ENCODE measurements at regions not wholly inside any gene's neighbourhood (a gene's known extent, or its start where the extent isn't known, plus 50 kb on each side); places are given as distances from the start of the nearest gene placed in this dataset.

DNA sequence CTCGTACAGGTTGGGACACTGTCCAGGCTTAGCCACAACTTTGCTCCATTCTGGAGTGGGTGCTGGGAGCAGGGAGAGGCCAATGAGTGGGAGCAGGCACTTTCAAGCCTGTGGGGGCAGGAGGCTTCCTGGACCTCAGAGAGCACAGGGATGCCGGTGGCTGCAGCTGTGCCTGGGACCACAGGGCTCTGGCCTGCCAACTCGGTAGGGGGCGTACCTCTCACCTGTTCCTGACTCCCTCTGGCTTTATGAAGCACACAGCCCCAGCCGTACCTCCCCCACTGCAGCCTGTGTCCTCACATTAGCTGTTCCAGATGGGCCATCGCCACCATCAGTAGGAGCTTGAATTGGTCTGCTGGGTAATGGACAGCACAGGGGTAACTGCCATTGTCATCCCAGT, 278.7 kb upstream of the KLHL1 start:
- ATAC-seq, result peak; percentile 60
- Histone ChIP-seq H3K4me2 (ENCODE audit: low read depth, low read length) (no peak overlapping the region), H3K79me2 (ENCODE audit: insufficient read depth, low read length) (no peaks in the 10 kb centered on the region), H3K9me3 (ENCODE audit: low read length) (no peaks in the 10 kb centered on the region), H2AFZ (ENCODE audit: low read length) (no peak overlapping the region), H3K4me1 (ENCODE audit: insufficient read depth, low read length) (peaks cover 6% of the 10 kb centered on the region; the same call in 1 of the 2 replicates), H4K20me1 (ENCODE audit: insufficient read depth, low read length) (no peaks in the 10 kb centered on the region), H3K27me3 (ENCODE audit: control insufficient read depth in 1 of 2, insufficient read depth in 2 of 2, low read length in 2 of 2) (no peaks in the 10 kb centered on the region), H3K9ac (ENCODE audit: insufficient read depth, low read depth, low read length) (no peak overlapping the region), H3K27ac (ENCODE audit: extremely low read length, insufficient read depth, low read length) (no peak overlapping the region), H3K4me3 (replicated peaks in 1 of 3; ENCODE audit: insufficient read depth in 1 of 3, low read depth in 2 of 3, low read length in 3 of 3) (no peak overlapping the region), H3K36me3 (replicated peaks in 1 of 2; ENCODE audit: control insufficient read depth in 1 of 2, insufficient read depth in 2 of 2, low read length in 2 of 2) (no peaks in the 10 kb centered on the region)
- in situ Hi-C loops (cut with HindIII; ENCODE audit: extremely low pct_ligation_motif_present, low pct_unique_long_range_greater_than_20kb) (no loop called here), intact Hi-C loops (cut with micrococcal nuclease; ENCODE audit: unreplicated experiment) (no loop called here)
- ChIA-PET POLR2A (no interaction called here), CTCF (ENCODE audit: low intra/inter-chr PET ratio, low total read pairs) (no interaction called here)
- FAIRE-seq, result no peak
- no TSS peak for BruUV-seq (replicated peaks)
- WGBS (ENCODE audit: low lambda C conversion rate), result 64% methylated on average over 1 of the region's 6 CpGs
- DNase-seq (ENCODE audit: low spot score), result no peak
- TF ChIP-seq KLF11 (CRISPR knock-in tag; IDR thresholded peaks at IDR 0.05) (no peak), FOXP1 (IDR thresholded peaks at IDR 0.05) (no peak), FOXP1 (CRISPR knock-in tag; IDR thresholded peaks at IDR 0.05) (no peak), USF2 (IDR thresholded peaks at IDR 0.05; ENCODE audit: low read depth, low read length) (no peak), USF2 (CRISPR knock-in tag; IDR thresholded peaks at IDR 0.05; ENCODE audit: borderline replicate concordance) (no peak), ZMYM4 (CRISPR knock-in tag; IDR thresholded peaks at IDR 0.05) (no peak), SAP130 (CRISPR knock-in tag; IDR thresholded peaks at IDR 0.05; ENCODE audit: low read depth) (no peak), MYPOP (CRISPR knock-in tag; IDR thresholded peaks at IDR 0.05) (no peak), SP2 (CRISPR knock-in tag; IDR thresholded peaks at IDR 0.05) (no peak), E2F1 (CRISPR knock-in tag; IDR thresholded peaks at IDR 0.05) (no peak), ZNF672 (CRISPR knock-in tag; IDR thresholded peaks at IDR 0.05) (no peak), NR2C2 (CRISPR knock-in tag; IDR thresholded peaks at IDR 0.05; ENCODE audit: borderline replicate concordance) (no peak), SNRNP70 (IDR thresholded peaks at IDR 0.05; ENCODE audit: low read depth, low read length) (no peak), GABPB1 (CRISPR knock-in tag; IDR thresholded peaks at IDR 0.05) (no peak)
- TF ChIP-seq, protein P1, sequence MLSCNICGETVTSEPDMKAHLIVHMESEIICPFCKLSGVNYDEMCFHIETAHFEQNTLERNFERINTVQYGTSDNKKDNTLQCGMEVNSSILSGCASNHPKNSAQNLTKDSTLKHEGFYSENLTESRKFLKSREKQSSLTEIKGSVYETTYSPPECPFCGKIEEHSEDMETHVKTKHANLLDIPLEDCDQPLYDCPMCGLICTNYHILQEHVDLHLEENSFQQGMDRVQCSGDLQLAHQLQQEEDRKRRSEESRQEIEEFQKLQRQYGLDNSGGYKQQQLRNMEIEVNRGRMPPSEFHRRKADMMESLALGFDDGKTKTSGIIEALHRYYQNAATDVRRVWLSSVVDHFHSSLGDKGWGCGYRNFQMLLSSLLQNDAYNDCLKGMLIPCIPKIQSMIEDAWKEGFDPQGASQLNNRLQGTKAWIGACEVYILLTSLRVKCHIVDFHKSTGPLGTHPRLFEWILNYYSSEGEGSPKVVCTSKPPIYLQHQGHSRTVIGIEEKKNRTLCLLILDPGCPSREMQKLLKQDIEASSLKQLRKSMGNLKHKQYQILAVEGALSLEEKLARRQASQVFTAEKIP (CRISPR knock-in tag; IDR thresholded peaks at IDR 0.05; ENCODE audit: borderline replicate concordance), result no peak
- TF ChIP-seq, protein P2, sequence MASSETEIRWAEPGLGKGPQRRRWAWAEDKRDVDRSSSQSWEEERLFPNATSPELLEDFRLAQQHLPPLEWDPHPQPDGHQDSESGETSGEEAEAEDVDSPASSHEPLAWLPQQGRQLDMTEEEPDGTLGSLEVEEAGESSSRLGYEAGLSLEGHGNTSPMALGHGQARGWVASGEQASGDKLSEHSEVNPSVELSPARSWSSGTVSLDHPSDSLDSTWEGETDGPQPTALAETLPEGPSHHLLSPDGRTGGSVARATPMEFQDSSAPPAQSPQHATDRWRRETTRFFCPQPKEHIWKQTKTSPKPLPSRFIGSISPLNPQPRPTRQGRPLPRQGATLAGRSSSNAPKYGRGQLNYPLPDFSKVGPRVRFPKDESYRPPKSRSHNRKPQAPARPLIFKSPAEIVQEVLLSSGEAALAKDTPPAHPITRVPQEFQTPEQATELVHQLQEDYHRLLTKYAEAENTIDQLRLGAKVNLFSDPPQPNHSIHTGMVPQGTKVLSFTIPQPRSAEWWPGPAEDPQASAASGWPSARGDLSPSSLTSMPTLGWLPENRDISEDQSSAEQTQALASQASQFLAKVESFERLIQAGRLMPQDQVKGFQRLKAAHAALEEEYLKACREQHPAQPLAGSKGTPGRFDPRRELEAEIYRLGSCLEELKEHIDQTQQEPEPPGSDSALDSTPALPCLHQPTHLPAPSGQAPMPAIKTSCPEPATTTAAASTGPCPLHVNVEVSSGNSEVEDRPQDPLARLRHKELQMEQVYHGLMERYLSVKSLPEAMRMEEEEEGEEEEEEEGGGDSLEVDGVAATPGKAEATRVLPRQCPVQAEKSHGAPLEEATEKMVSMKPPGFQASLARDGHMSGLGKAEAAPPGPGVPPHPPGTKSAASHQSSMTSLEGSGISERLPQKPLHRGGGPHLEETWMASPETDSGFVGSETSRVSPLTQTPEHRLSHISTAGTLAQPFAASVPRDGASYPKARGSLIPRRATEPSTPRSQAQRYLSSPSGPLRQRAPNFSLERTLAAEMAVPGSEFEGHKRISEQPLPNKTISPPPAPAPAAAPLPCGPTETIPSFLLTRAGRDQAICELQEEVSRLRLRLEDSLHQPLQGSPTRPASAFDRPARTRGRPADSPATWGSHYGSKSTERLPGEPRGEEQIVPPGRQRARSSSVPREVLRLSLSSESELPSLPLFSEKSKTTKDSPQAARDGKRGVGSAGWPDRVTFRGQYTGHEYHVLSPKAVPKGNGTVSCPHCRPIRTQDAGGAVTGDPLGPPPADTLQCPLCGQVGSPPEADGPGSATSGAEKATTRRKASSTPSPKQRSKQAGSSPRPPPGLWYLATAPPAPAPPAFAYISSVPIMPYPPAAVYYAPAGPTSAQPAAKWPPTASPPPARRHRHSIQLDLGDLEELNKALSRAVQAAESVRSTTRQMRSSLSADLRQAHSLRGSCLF (CRISPR knock-in tag; IDR thresholded peaks at IDR 0.05; ENCODE audit: borderline replicate concordance), result no peak
